IgD-negative memory B cell (primary cell): ENCODE measurements at regions not wholly inside any gene's neighbourhood (a gene's known extent, or its start where the extent isn't known, plus 50 kb on each side); places are given as distances from the start of the nearest gene placed in this dataset.
"Not testable (repeated sequence)": the region's sequence is repeated elsewhere in the genome, so short reads cannot be mapped to it uniquely, and the experiment has no call there.

Source experiments
- H3K27ac Mint-ChIP-seq, 3 donors: one replicate each; pipeline ENCODE4 v1.8.0; 2020 to 2022; ENCODE audit warnings: mild to moderate bottlenecking in 3 of 3, mixed read lengths in 3 of 3, moderate library complexity in 1 of 3
- H3K27me3 Mint-ChIP-seq: one replicate; pipeline ENCODE4 v1.8.0; 2021; ENCODE audit warnings: mixed read lengths
- H3K36me3 Mint-ChIP-seq: one replicate; pipeline ENCODE4 v1.8.0; 2020; ENCODE audit warnings: mild to moderate bottlenecking, mixed read lengths
- H3K4me1 Mint-ChIP-seq, 3 donors: one replicate each; pipeline ENCODE4 v1.8.0; 2020 to 2022; ENCODE audit warnings: mixed read lengths in 3 of 3, mild to moderate bottlenecking in 1 of 3
- H3K4me3 Mint-ChIP-seq, 4 donors: one replicate each; pipeline ENCODE4 v1.8.0; 2020 to 2022; ENCODE audit warnings: mild to moderate bottlenecking in 4 of 4, mixed read lengths in 4 of 4, moderate library complexity in 3 of 4
- H3K9me3 Mint-ChIP-seq, 3 donors: one replicate each; pipeline ENCODE4 v1.8.0; 2020 to 2021; ENCODE audit warnings: mixed read lengths in 3 of 3, mild to moderate bottlenecking in 1 of 3

- Mint-ChIP-seq H3K27me3 (no peaks in the 10 kb centered on the region), H3K27ac (peak overlapping the region in 1 of 3 donors; percentile 53), H3K4me3 (no peak overlapping the region), H3K9me3 (peaks cover 3 to 8% (median 3%) of the 10 kb centered on the region in 3 donors), H3K4me1 (peaks cover 0 to 11% (median under 1%) of the 10 kb centered on the region in 3 donors), H3K36me3 (peaks cover 18% of the 10 kb centered on the region)
Measured at GRCh38 chr14:50027816-50028215, 88.6 kb downstream of the VCPKMT start.

GRCh38 chr14:50028458-50028857, 87.9 kb downstream of the VCPKMT start:
- Mint-ChIP-seq H3K27me3 (no peaks in the 10 kb centered on the region), H3K36me3 (peaks cover 18% of the 10 kb centered on the region), H3K9me3 (peaks cover 3 to 8% (median 3%) of the 10 kb centered on the region in 3 donors), H3K4me3 (no peak overlapping the region), H3K27ac (no peak overlapping the region), H3K4me1 (peaks cover 0 to 11% (median 2%) of the 10 kb centered on the region in 3 donors)

- Mint-ChIP-seq H3K4me3 (no peak overlapping the region), H3K27ac (peak overlapping the region in 1 of 3 donors; percentile 23), H3K4me1 (peaks cover 0 to 11% (median 4%) of the 10 kb centered on the region in 3 donors), H3K9me3 (peaks cover 3 to 8% (median 3%) of the 10 kb centered on the region in 3 donors), H3K27me3 (no peaks in the 10 kb centered on the region), H3K36me3 (peaks cover 22% of the 10 kb centered on the region)
Measured at GRCh38 chr14:50030036-50030435, 86.3 kb downstream of the VCPKMT start.

- peaks cover 15% of the 10 kb centered on the region for H3K36me3 Mint-ChIP-seq
- not testable (repeated sequence) for H3K4me3 Mint-ChIP-seq, H3K27me3 Mint-ChIP-seq, H3K9me3 Mint-ChIP-seq, H3K4me1 Mint-ChIP-seq, H3K27ac Mint-ChIP-seq
Measured at GRCh38 chr14:50030911-50031310, 85.5 kb downstream of the VCPKMT start.

GRCh38 chr14:50031602-50032313, 84.6 kb downstream of the VCPKMT start:
- H3K9me3 Mint-ChIP-seq, result no peaks in the 10 kb centered on the region
- peak overlapping the region in 1 of 4 donors; percentile 45 for H3K4me3 Mint-ChIP-seq
- peaks cover 3 to 8% (median 4%) of the 10 kb centered on the region in 3 donors for H3K4me1 Mint-ChIP-seq
- peaks cover 15% of the 10 kb centered on the region for H3K36me3 Mint-ChIP-seq
- no peaks in the 10 kb centered on the region for H3K27me3 Mint-ChIP-seq
- peak overlapping the region in 1 of 3 donors; percentile 47 for H3K27ac Mint-ChIP-seq

- H3K27ac Mint-ChIP-seq, H3K4me3 Mint-ChIP-seq, H3K9me3 Mint-ChIP-seq, H3K4me1 Mint-ChIP-seq, H3K27me3 Mint-ChIP-seq: not testable (repeated sequence)
- peaks cover 15% of the 10 kb centered on the region for H3K36me3 Mint-ChIP-seq
Measured at GRCh38 chr14:50032462-50033167, 83.8 kb downstream of the VCPKMT start.

- H3K4me1 Mint-ChIP-seq, result peaks cover 25 to 29% (median 27%) of the 10 kb centered on the region in 3 donors
- H3K4me3 Mint-ChIP-seq, result no peak overlapping the region
- H3K36me3 Mint-ChIP-seq, result peaks cover 24% of the 10 kb centered on the region
- no peak overlapping the region for H3K27ac Mint-ChIP-seq
- H3K27me3 Mint-ChIP-seq, result no peaks in the 10 kb centered on the region
- H3K9me3 Mint-ChIP-seq, result peaks cover 0 to 2% (median 0%) of the 10 kb centered on the region in 3 donors
Measured at GRCh38 chr14:50035214-50035613, 81.2 kb downstream of the VCPKMT start.

- Mint-ChIP-seq H3K9me3 (peaks cover 0 to 2% (median 0%) of the 10 kb centered on the region in 3 donors), H3K4me1 (peaks cover 30 to 39% (median 37%) of the 10 kb centered on the region in 3 donors), H3K27ac (no peak overlapping the region), H3K4me3 (no peak overlapping the region), H3K27me3 (peaks cover 2% of the 10 kb centered on the region), H3K36me3 (peaks cover 24% of the 10 kb centered on the region)
Measured at GRCh38 chr14:50036211-50036610, 80.2 kb downstream of the VCPKMT start.

- Mint-ChIP-seq H3K9me3 (peaks cover 0 to 2% (median 0%) of the 10 kb centered on the region in 3 donors), H3K36me3 (peaks cover 19% of the 10 kb centered on the region), H3K4me3 (no peak overlapping the region), H3K27ac (peak overlapping the region in 1 of 3 donors; percentile 58), H3K4me1 (peaks cover 32 to 42% (median 40%) of the 10 kb centered on the region in 3 donors), H3K27me3 (peaks cover 2% of the 10 kb centered on the region)
Measured at GRCh38 chr14:50036637-50037036, 79.7 kb downstream of the VCPKMT start.

GRCh38 chr14:50037240-50037639, 79.1 kb downstream of the VCPKMT start:
- Mint-ChIP-seq H3K4me1 (peaks cover 32 to 44% (median 40%) of the 10 kb centered on the region in 3 donors), H3K27me3 (peaks cover 2% of the 10 kb centered on the region), H3K27ac (no peak overlapping the region), H3K9me3 (peaks cover 0 to 2% (median 0%) of the 10 kb centered on the region in 3 donors), H3K4me3 (peak overlapping the region in 1 of 4 donors; percentile 83), H3K36me3 (peaks cover 16% of the 10 kb centered on the region)

- H3K9me3 Mint-ChIP-seq, result peaks cover 0 to 2% (median 0%) of the 10 kb centered on the region in 3 donors
- peaks cover 16% of the 10 kb centered on the region for H3K36me3 Mint-ChIP-seq
- peak overlapping the region in 1 of 4 donors; percentile 83 for H3K4me3 Mint-ChIP-seq
- peaks cover 2% of the 10 kb centered on the region for H3K27me3 Mint-ChIP-seq
- H3K4me1 Mint-ChIP-seq, result peaks cover 32 to 44% (median 40%) of the 10 kb centered on the region in 3 donors
- peak overlapping the region in 1 of 3 donors; percentile 82 for H3K27ac Mint-ChIP-seq
Measured at GRCh38 chr14:50037852-50038251, 78.5 kb downstream of the VCPKMT start.

GRCh38 chr14:50038398-50039119, 77.8 kb downstream of the VCPKMT start:
- Mint-ChIP-seq H3K27me3 (peaks cover 2% of the 10 kb centered on the region), H3K9me3 (peaks cover 0 to 2% (median 0%) of the 10 kb centered on the region in 3 donors), H3K36me3 (peaks cover 16% of the 10 kb centered on the region), H3K4me3 (peak overlapping the region; percentile 39 to 85 (median 66)), H3K27ac (peak overlapping the region; percentile 63 to 83 (median 82)), H3K4me1 (peaks cover 32 to 45% (median 40%) of the 10 kb centered on the region in 3 donors)

- H3K4me1 Mint-ChIP-seq, result peaks cover 36 to 49% (median 45%) of the 10 kb centered on the region in 3 donors
- H3K27me3 Mint-ChIP-seq, result peaks cover 2% of the 10 kb centered on the region
- H3K36me3 Mint-ChIP-seq, result peaks cover 15% of the 10 kb centered on the region
- H3K27ac Mint-ChIP-seq, result peak overlapping the region; percentile 63 to 83 (median 82)
- H3K4me3 Mint-ChIP-seq, result peak overlapping the region; percentile 46 to 85 (median 66)
- peaks cover 0 to 2% (median 0%) of the 10 kb centered on the region in 3 donors for H3K9me3 Mint-ChIP-seq
Measured at GRCh38 chr14:50039120-50039517, 77.3 kb downstream of the VCPKMT start.

GRCh38 chr14:50039734-50040400, 76.5 kb downstream of the VCPKMT start:
- Mint-ChIP-seq H3K4me3 (peak overlapping the region in 3 of 4 donors; percentile 13 to 85 (median 83)), H3K4me1 (peaks cover 42 to 56% (median 51%) of the 10 kb centered on the region in 3 donors), H3K27me3 (peaks cover 2% of the 10 kb centered on the region), H3K9me3 (peaks cover 0 to 2% (median 0%) of the 10 kb centered on the region in 3 donors), H3K36me3 (peaks cover 12% of the 10 kb centered on the region), H3K27ac (peak overlapping the region; percentile 23 to 95 (median 93))
